GM19023 (cell line): ENCODE measurements at regions not wholly inside any gene's neighbourhood (a gene's known extent, or its start where the extent isn't known, plus 50 kb on each side); places are given as distances from the start of the nearest gene placed in this dataset.

Experiments used
- ATAC-seq: cut with Tn5 transposase; IDR thresholded peaks from one replicate; pipeline ENCODE4 v1.9.1; 2021; ENCODE audit warnings: mild to moderate bottlenecking, moderate library complexity; ENCODE audit not compliant: unreplicated experiment

GRCh38 chr21:32216293-32216692 is 62.6 kb downstream of the MIS18A start:
- no peak for ATAC-seq

GRCh38 chr21:32215306-32215685 is 63.6 kb downstream of the MIS18A start:
- ATAC-seq, result no peak

- ATAC-seq, result no peak
Measured at GRCh38 chr21:32214654-32215305, 64.1 kb downstream of the MIS18A start.

GRCh38 chr21:32212116-32212515 is 66.7 kb downstream of the MIS18A start:
- ATAC-seq, result no peak

GRCh38 chr21:32211306-32211705 is 67.5 kb downstream of the MIS18A start:
- ATAC-seq, result no peak

GRCh38 chr21:32209580-32209979 is 69.3 kb downstream of the MIS18A start:
- ATAC-seq, result no peak

GRCh38 chr21:32207406-32207716 is 71.5 kb downstream of the MIS18A start:
- ATAC-seq, result no peak

- no peak for ATAC-seq
Measured at GRCh38 chr21:32206631-32207405, 72.0 kb downstream of the MIS18A start.

GRCh38 chr21:32203877-32204480 is 74.9 kb downstream of the MIS18A start:
- no peak for ATAC-seq

GRCh38 chr21:32200029-32200428 is 78.8 kb downstream of the MIS18A start:
- no peak for ATAC-seq

GRCh38 chr21:32198384-32198783 is 80.5 kb downstream of the MIS18A start:
- ATAC-seq, result no peak

- no peak for ATAC-seq
Measured at GRCh38 chr21:32197896-32198295, 81.0 kb downstream of the MIS18A start.

- no peak for ATAC-seq
Measured at GRCh38 chr21:32196001-32196400, 82.8 kb downstream of the MIS18A start.

GRCh38 chr21:32193098-32193465 is 85.8 kb downstream of the MIS18A start:
- ATAC-seq, result no peak

GRCh38 chr21:32192291-32193097 is 86.4 kb downstream of the MIS18A start:
- no peak for ATAC-seq

- no peak for ATAC-seq
Measured at GRCh38 chr21:32190493-32191144, 88.2 kb downstream of the MIS18A start.

GRCh38 chr21:32189688-32190483 is 89.0 kb downstream of the MIS18A start:
- no peak for ATAC-seq

GRCh38 chr21:32186804-32187203 is 92.0 kb downstream of the MIS18A start:
- no peak for ATAC-seq

- ATAC-seq, result no peak
Measured at GRCh38 chr21:32185726-32186125, 93.1 kb downstream of the MIS18A start.

- no peak for ATAC-seq
Measured at GRCh38 chr21:32185103-32185502, 93.7 kb downstream of the MIS18A start.
